CD4-positive, alpha-beta memory T cell (primary cell): ENCODE measurements at regions not wholly inside any gene's neighbourhood (a gene's known extent, or its start where the extent isn't known, plus 50 kb on each side); places are given as distances from the start of the nearest gene placed in this dataset.
"Not testable (repeated sequence)": the region's sequence is repeated elsewhere in the genome, so short reads cannot be mapped to it uniquely, and the experiment has no call there.

Source experiments
- CTCF ChIA-PET: fragments of 350-600 bp; sonication (Branson Sonifier 250); formaldehyde crosslinking; loops from one replicate; lab custom pipeline; 2021; ENCODE audit warnings: inconsistent platforms; ENCODE audit not compliant: partially characterized antibody; lab: Charles Lee
- POLR2A ChIA-PET: fragments of 350-600 bp; sonication (Branson Sonifier 250); formaldehyde crosslinking; loops from one replicate; lab custom pipeline; 2021; ENCODE audit not compliant: partially characterized antibody; lab: Charles Lee
- DNase-seq, 5 donors: peaks; one replicate each; pipeline versions ENCODE4 v3.0.0 to v3.0.0-alpha.2; 2020 to 2022; ENCODE audit warnings: mixed read lengths in 1 of 5
- H3K27ac ChIP-seq: one replicate; pipeline ENCODE4 v1.7.0; 2013; ENCODE audit warnings: low read depth, low read length
- H3K27me3 ChIP-seq: 2 replicates; pipeline ENCODE4 v1.7.0; 2013; ENCODE audit warnings: mild to moderate bottlenecking, low read length, moderate library complexity; ENCODE audit not compliant: insufficient read depth
- H3K36me3 ChIP-seq: 2 replicates; pipeline ENCODE4 v1.7.0; 2013; ENCODE audit warnings: mild to moderate bottlenecking, low read length, moderate library complexity; ENCODE audit not compliant: insufficient read depth
- H3K4me1 ChIP-seq: 2 replicates; pipeline ENCODE4 v1.7.0; 2013; ENCODE audit warnings: mild to moderate bottlenecking, low read length, moderate library complexity; ENCODE audit not compliant: insufficient read depth
- H3K4me3 ChIP-seq, 2 donors: one replicate each; pipeline ENCODE4 v1.7.0; 2013; ENCODE audit warnings: low read length in 2 of 2, mild to moderate bottlenecking in 1 of 2
- H3K9me3 ChIP-seq, 2 donors: one replicate each; pipeline ENCODE4 v1.7.0; 2013; ENCODE audit warnings: low read length in 2 of 2, control low read depth in 1 of 2; ENCODE audit not compliant: control insufficient read depth in 1 of 2
- H3K27ac Mint-ChIP-seq, 7 donors: one replicate each; pipeline ENCODE4 v1.8.0; 2020 to 2021; ENCODE audit warnings: mixed read lengths in 7 of 7, mild to moderate bottlenecking in 6 of 7, inconsistent platforms in 3 of 7, moderate library complexity in 3 of 7
- H3K27me3 Mint-ChIP-seq, 2 donors: one replicate each; pipeline ENCODE4 v1.8.0; 2020 to 2021; ENCODE audit warnings: mixed read lengths in 2 of 2
- H3K36me3 Mint-ChIP-seq, 2 donors: one replicate each; pipeline ENCODE4 v1.8.0; 2020 to 2021; ENCODE audit warnings: mixed read lengths in 2 of 2, inconsistent platforms in 1 of 2, mild to moderate bottlenecking in 1 of 2
- H3K4me1 Mint-ChIP-seq, 4 donors: one replicate each; pipeline ENCODE4 v1.8.0; 2020 to 2021; ENCODE audit warnings: mixed read lengths in 4 of 4, mild to moderate bottlenecking in 1 of 4
- H3K4me3 Mint-ChIP-seq, 8 donors: one replicate each; pipeline ENCODE4 v1.8.0; 2020 to 2021; ENCODE audit warnings: mixed read lengths in 8 of 8, mild to moderate bottlenecking in 7 of 8, moderate library complexity in 6 of 8, inconsistent platforms in 3 of 8
- H3K9me3 Mint-ChIP-seq, 8 donors: one replicate each; pipeline ENCODE4 v1.8.0; 2020 to 2021; ENCODE audit warnings: mixed read lengths in 8 of 8, mild to moderate bottlenecking in 5 of 8, inconsistent platforms in 3 of 8, moderate library complexity in 1 of 8
- intact Hi-C: fragments of 100-400 bp; cut with micrococcal nuclease; formaldehyde crosslinking; loops from one replicate; pipeline ENCODE4 v1.15.1; 2023

- H3K36me3 Mint-ChIP-seq, result no peaks in the 10 kb centered on the region
- peak in 1 of 5 donors; percentile 30 for DNase-seq
- peaks cover 0 to 10% (median 0%) of the 10 kb centered on the region in 8 donors for H3K9me3 Mint-ChIP-seq
- H3K4me3 ChIP-seq, result no peak overlapping the region
- ChIA-PET POLR2A (no interaction called here), CTCF (no interaction called here)
- intact Hi-C loops, result no loop called here
- H3K9me3 ChIP-seq, result peaks cover 0 to 3% of the 10 kb centered on the region in 2 donors
- no peak overlapping the region for H3K27ac Mint-ChIP-seq
- H3K27ac ChIP-seq, result no peak overlapping the region
- no peaks in the 10 kb centered on the region for H3K27me3 ChIP-seq
- no peaks in the 10 kb centered on the region for H3K4me1 ChIP-seq
- no peaks in the 10 kb centered on the region for H3K27me3 Mint-ChIP-seq
- peak overlapping the region in 1 of 8 donors; percentile 0 for H3K4me3 Mint-ChIP-seq
- no peaks in the 10 kb centered on the region for H3K4me1 Mint-ChIP-seq
- no peaks in the 10 kb centered on the region for H3K36me3 ChIP-seq
Measured at GRCh38 chr7:34357946-34358345, 300.1 kb upstream of the NPSR1 start.

- POLR2A ChIA-PET, H3K27me3 Mint-ChIP-seq, H3K4me3 ChIP-seq, H3K27ac ChIP-seq, H3K9me3 ChIP-seq, intact Hi-C loops, H3K4me1 ChIP-seq, H3K27me3 ChIP-seq, DNase-seq, CTCF ChIA-PET, H3K36me3 ChIP-seq, H3K4me3 Mint-ChIP-seq, H3K36me3 Mint-ChIP-seq, H3K4me1 Mint-ChIP-seq, H3K9me3 Mint-ChIP-seq, H3K27ac Mint-ChIP-seq: not testable (repeated sequence)
Measured at GRCh38 chr7:34358578-34358977, 299.4 kb upstream of the NPSR1 start.

GRCh38 chr7:34361663-34362250, 296.3 kb upstream of the NPSR1 start:
- no peak overlapping the region for H3K27ac Mint-ChIP-seq
- H3K4me3 Mint-ChIP-seq, result no peak overlapping the region
- H3K9me3 Mint-ChIP-seq, result peaks cover 0 to 2% (median 0%) of the 10 kb centered on the region in 8 donors
- H3K4me1 Mint-ChIP-seq, result no peaks in the 10 kb centered on the region
- no peaks in the 10 kb centered on the region for H3K9me3 ChIP-seq
- no peaks in the 10 kb centered on the region for H3K36me3 ChIP-seq
- H3K4me1 ChIP-seq, result no peaks in the 10 kb centered on the region
- DNase-seq, result no peak
- H3K27me3 Mint-ChIP-seq, result no peaks in the 10 kb centered on the region
- intact Hi-C loops, result no loop called here
- H3K4me3 ChIP-seq, result no peak overlapping the region
- H3K27ac ChIP-seq, result no peak overlapping the region
- ChIA-PET POLR2A (no interaction called here), CTCF (interaction anchor here (1.8 kb wide), 1 partner anchor 42 kb away, joined by 4 read pairs; no protein-coding TSS in a partner anchor)
- H3K27me3 ChIP-seq, result no peaks in the 10 kb centered on the region
- H3K36me3 Mint-ChIP-seq, result no peaks in the 10 kb centered on the region

DNA sequence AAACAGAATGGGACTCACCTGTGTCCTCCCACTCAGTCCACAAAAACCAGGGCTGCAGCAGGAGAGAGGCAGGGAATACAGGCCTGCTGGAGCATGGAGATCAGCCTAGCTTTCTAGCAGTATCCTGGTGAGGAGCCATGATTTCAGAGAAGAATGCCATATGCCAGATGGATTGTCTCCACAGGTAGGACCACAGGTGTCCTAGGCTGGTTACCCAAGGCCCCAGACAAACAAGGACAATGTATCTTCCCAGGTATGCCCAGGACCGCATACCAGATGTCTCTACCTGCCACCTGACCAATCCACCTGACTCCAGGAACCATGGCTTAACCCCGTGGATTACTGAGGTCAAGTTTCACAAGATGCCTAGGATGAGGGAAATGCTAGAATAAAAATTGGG, 295.4 kb upstream of the NPSR1 start:
- Mint-ChIP-seq H3K4me3 (no peak overlapping the region), H3K36me3 (no peaks in the 10 kb centered on the region), H3K4me1 (no peaks in the 10 kb centered on the region), H3K9me3 (peaks cover 0 to 2% (median 0%) of the 10 kb centered on the region in 8 donors), H3K27me3 (no peaks in the 10 kb centered on the region), H3K27ac (no peak overlapping the region)
- POLR2A ChIA-PET, result no interaction called here
- Histone ChIP-seq H3K9me3 (no peaks in the 10 kb centered on the region), H3K27me3 (no peaks in the 10 kb centered on the region), H3K27ac (no peak overlapping the region), H3K4me1 (no peaks in the 10 kb centered on the region), H3K4me3 (no peak overlapping the region), H3K36me3 (no peaks in the 10 kb centered on the region)
- CTCF ChIA-PET, result interaction anchor here (1.8 kb wide), 1 partner anchor 43 kb away, joined by 4 read pairs; no protein-coding TSS in a partner anchor
- no peak for DNase-seq
- intact Hi-C loops, result no loop called here

GRCh38 chr7:34364130-34364529, 293.9 kb upstream of the NPSR1 start:
- no peak overlapping the region for H3K27ac Mint-ChIP-seq
- H3K9me3 Mint-ChIP-seq, result peaks cover 0 to 2% (median 0%) of the 10 kb centered on the region in 8 donors
- H3K36me3 ChIP-seq, result no peaks in the 10 kb centered on the region
- no peak for DNase-seq
- H3K27me3 Mint-ChIP-seq, result no peaks in the 10 kb centered on the region
- ChIA-PET POLR2A (no interaction called here), CTCF (no interaction called here)
- H3K27ac ChIP-seq, result no peak overlapping the region
- H3K27me3 ChIP-seq, result no peaks in the 10 kb centered on the region
- H3K36me3 Mint-ChIP-seq, result no peaks in the 10 kb centered on the region
- H3K9me3 ChIP-seq, result no peaks in the 10 kb centered on the region
- no peaks in the 10 kb centered on the region for H3K4me1 Mint-ChIP-seq
- H3K4me3 ChIP-seq, result no peak overlapping the region
- no peaks in the 10 kb centered on the region for H3K4me1 ChIP-seq
- H3K4me3 Mint-ChIP-seq, result no peak overlapping the region
- intact Hi-C loops, result no loop called here

GRCh38 chr7:34365011-34365410, 293.0 kb upstream of the NPSR1 start:
- intact Hi-C loops, result no loop called here
- ChIA-PET POLR2A (no interaction called here), CTCF (no interaction called here)
- Histone ChIP-seq H3K27ac (no peak overlapping the region), H3K27me3 (no peaks in the 10 kb centered on the region), H3K9me3 (no peaks in the 10 kb centered on the region), H3K4me3 (no peak overlapping the region), H3K36me3 (no peaks in the 10 kb centered on the region), H3K4me1 (no peaks in the 10 kb centered on the region)
- H3K27me3 Mint-ChIP-seq, result no peaks in the 10 kb centered on the region
- no peak overlapping the region for H3K4me3 Mint-ChIP-seq
- no peak for DNase-seq
- no peak overlapping the region for H3K27ac Mint-ChIP-seq
- H3K4me1 Mint-ChIP-seq, result no peaks in the 10 kb centered on the region
- H3K36me3 Mint-ChIP-seq, result no peaks in the 10 kb centered on the region
- peaks cover 0 to 2% (median 0%) of the 10 kb centered on the region in 8 donors for H3K9me3 Mint-ChIP-seq

- no peaks in the 10 kb centered on the region for H3K36me3 ChIP-seq
- H3K4me3 ChIP-seq, result no peak overlapping the region
- H3K4me3 Mint-ChIP-seq, result no peak overlapping the region
- H3K4me1 ChIP-seq, result no peaks in the 10 kb centered on the region
- ChIA-PET POLR2A (no interaction called here), CTCF (interaction anchor here (1.1 kb wide), 1 partner anchor 21 kb away, joined by 3 read pairs; no protein-coding TSS in a partner anchor)
- H3K9me3 Mint-ChIP-seq, result peaks cover 0 to 2% (median 0%) of the 10 kb centered on the region in 8 donors
- no peak for DNase-seq
- H3K9me3 ChIP-seq, result no peaks in the 10 kb centered on the region
- intact Hi-C loops, result no loop called here
- no peaks in the 10 kb centered on the region for H3K4me1 Mint-ChIP-seq
- no peak overlapping the region for H3K27ac ChIP-seq
- no peaks in the 10 kb centered on the region for H3K27me3 ChIP-seq
- no peaks in the 10 kb centered on the region for H3K36me3 Mint-ChIP-seq
- no peak overlapping the region for H3K27ac Mint-ChIP-seq
- H3K27me3 Mint-ChIP-seq, result no peaks in the 10 kb centered on the region
Measured at GRCh38 chr7:34365611-34366010, 292.4 kb upstream of the NPSR1 start.
